ENCODE measurements at regions not wholly inside any gene's neighbourhood (a gene's known extent, or its start where the extent isn't known, plus 50 kb on each side); places are given as distances from the start of the nearest gene placed in this dataset.

DNA sequence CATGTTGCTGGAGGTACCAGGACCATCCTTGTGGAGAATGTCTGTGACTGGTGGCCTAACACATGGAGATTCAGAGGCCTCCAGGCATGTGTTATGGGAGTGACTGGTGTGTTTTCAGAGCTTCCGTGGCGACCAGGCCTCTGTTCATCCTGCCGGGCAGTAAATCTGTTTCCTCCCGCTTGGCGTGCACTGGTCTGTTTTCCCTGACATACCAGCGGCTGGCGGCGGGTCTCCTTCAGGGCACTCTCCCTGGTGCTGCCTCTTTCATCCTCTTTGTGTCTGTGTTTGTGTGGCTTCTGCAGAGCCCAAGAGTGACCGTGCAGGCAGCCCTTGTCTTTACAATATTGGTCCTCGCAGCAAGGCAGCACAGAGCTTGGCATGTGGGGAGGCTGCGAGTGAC lies 385.1 kb upstream of the MKI67 start:
- TF ChIP-seq, protein P1, sequence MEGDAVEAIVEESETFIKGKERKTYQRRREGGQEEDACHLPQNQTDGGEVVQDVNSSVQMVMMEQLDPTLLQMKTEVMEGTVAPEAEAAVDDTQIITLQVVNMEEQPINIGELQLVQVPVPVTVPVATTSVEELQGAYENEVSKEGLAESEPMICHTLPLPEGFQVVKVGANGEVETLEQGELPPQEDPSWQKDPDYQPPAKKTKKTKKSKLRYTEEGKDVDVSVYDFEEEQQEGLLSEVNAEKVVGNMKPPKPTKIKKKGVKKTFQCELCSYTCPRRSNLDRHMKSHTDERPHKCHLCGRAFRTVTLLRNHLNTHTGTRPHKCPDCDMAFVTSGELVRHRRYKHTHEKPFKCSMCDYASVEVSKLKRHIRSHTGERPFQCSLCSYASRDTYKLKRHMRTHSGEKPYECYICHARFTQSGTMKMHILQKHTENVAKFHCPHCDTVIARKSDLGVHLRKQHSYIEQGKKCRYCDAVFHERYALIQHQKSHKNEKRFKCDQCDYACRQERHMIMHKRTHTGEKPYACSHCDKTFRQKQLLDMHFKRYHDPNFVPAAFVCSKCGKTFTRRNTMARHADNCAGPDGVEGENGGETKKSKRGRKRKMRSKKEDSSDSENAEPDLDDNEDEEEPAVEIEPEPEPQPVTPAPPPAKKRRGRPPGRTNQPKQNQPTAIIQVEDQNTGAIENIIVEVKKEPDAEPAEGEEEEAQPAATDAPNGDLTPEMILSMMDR (IDR thresholded peaks at IDR 0.05): no peak
- no peak for TF ChIP-seq POLR2A (IDR thresholded peaks at IDR 0.05)
